GM18868 (cell line): ENCODE measurements at regions not wholly inside any gene's neighbourhood (a gene's known extent, or its start where the extent isn't known, plus 50 kb on each side); places are given as distances from the start of the nearest gene placed in this dataset.

Experiments
- ATAC-seq: cut with Tn5 transposase; IDR thresholded peaks from one replicate; pipeline ENCODE4 v1.9.1; 2021; ENCODE audit warnings: mild to moderate bottlenecking, moderate library complexity; ENCODE audit not compliant: unreplicated experiment

- ATAC-seq: no peak
Observed at GRCh38 chr1:181863736-181864135, 197.8 kb downstream of the ZNF648 start.

- ATAC-seq: no peak
Observed at GRCh38 chr1:181863006-181863405, 198.5 kb downstream of the ZNF648 start.

- no peak for ATAC-seq
Observed at GRCh38 chr1:181858135-181858534, 203.4 kb downstream of the ZNF648 start.
